Head of caudate nucleus (tissue), 42 donors: ENCODE measurements at regions not wholly inside any gene's neighbourhood (a gene's known extent, or its start where the extent isn't known, plus 50 kb on each side); places are given as distances from the start of the nearest gene placed in this dataset.
"Not testable (repeated sequence)": the region's sequence is repeated elsewhere in the genome, so short reads cannot be mapped to it uniquely, and the experiment has no call there.

Source experiments
- DNase-seq, 42 donors: peaks; one replicate each; pipeline versions ENCODE4 v3.0.0 to v3.0.0-alpha.2; 2020 to 2021; ENCODE audit warnings: mixed read lengths in 7 of 42
- intact Hi-C: fragments of 100-400 bp; cut with DNase I; formaldehyde crosslinking; loops from one replicate; pipeline ENCODE4 v1.15.0; 2022

- intact Hi-C loops = no loop called here
- DNase-seq = no peak
These were observed 51.4 kb upstream of the S1PR1 start for GRCh38 chr1:101185421-101185820.

GRCh38 chr1:101183388-101183699 lies 53.5 kb upstream of the S1PR1 start:
- no peak for DNase-seq
- intact Hi-C loops = no loop called here

GRCh38 chr1:101182627-101183387 lies 54.0 kb upstream of the S1PR1 start:
- intact Hi-C loops = no loop called here
- DNase-seq = no peak

- intact Hi-C loops = no loop called here
- no peak for DNase-seq
These were observed 54.9 kb upstream of the S1PR1 start for GRCh38 chr1:101181930-101182329.

GRCh38 chr1:101178688-101179491 lies 57.9 kb upstream of the S1PR1 start:
- DNase-seq = no peak
- intact Hi-C loops = no loop called here

GRCh38 chr1:101178341-101178687 lies 58.5 kb upstream of the S1PR1 start:
- intact Hi-C loops = no loop called here
- DNase-seq = no peak

GRCh38 chr1:101175886-101176285 lies 60.9 kb upstream of the S1PR1 start:
- DNase-seq = no peak
- intact Hi-C loops = no loop called here

GRCh38 chr1:101175466-101175865 lies 61.4 kb upstream of the S1PR1 start:
- intact Hi-C loops = no loop called here

GRCh38 chr1:101174722-101175121 lies 62.1 kb upstream of the S1PR1 start:
- DNase-seq = no peak
- intact Hi-C loops = no loop called here

More at GRCh38 chr1:101175466-101175865, 61.4 kb upstream of the S1PR1 start:
- no peak for DNase-seq

GRCh38 chr1:101174298-101174697 lies 62.5 kb upstream of the S1PR1 start:
- intact Hi-C loops, DNase-seq: not testable (repeated sequence)

- intact Hi-C loops = no loop called here
- no peak for DNase-seq
These were observed 66.2 kb upstream of the S1PR1 start for GRCh38 chr1:101170506-101171050.

GRCh38 chr1:101167891-101168290 lies 68.9 kb upstream of the S1PR1 start:
- DNase-seq = no peak
- intact Hi-C loops = no loop called here

- DNase-seq = no peak
- intact Hi-C loops = no loop called here
These were observed 70.2 kb upstream of the S1PR1 start for GRCh38 chr1:101166583-101167120.

- intact Hi-C loops = no loop called here
- DNase-seq = no peak
These were observed 70.9 kb upstream of the S1PR1 start for GRCh38 chr1:101165954-101166353.

- intact Hi-C loops = no loop called here
- no peak for DNase-seq
These were observed 71.3 kb upstream of the S1PR1 start for GRCh38 chr1:101165532-101165931.

GRCh38 chr1:101164776-101165175 lies 72.0 kb upstream of the S1PR1 start:
- intact Hi-C loops = no loop called here
- no peak for DNase-seq

GRCh38 chr1:101162736-101163735 lies 73.8 kb upstream of the S1PR1 start:
- no peak for DNase-seq
- intact Hi-C loops = no loop called here

GRCh38 chr1:101162300-101162699 lies 74.5 kb upstream of the S1PR1 start:
- intact Hi-C loops = no loop called here

GRCh38 chr1:101161619-101162018 lies 75.2 kb upstream of the S1PR1 start:
- intact Hi-C loops = no loop called here
- no peak for DNase-seq

More at GRCh38 chr1:101162300-101162699, 74.5 kb upstream of the S1PR1 start:
- no peak for DNase-seq
